HepG2 (cell line): ENCODE measurements at regions not wholly inside any gene's neighbourhood (a gene's known extent, or its start where the extent isn't known, plus 50 kb on each side); places are given as distances from the start of the nearest gene placed in this dataset.

Source experiments
- ATAC-seq: fragments of 200-7000 bp; cut with Tn5 transposase; 3 replicates; pipeline ENCODE4 v1.9.1; 2020; ENCODE audit warnings: mild to moderate bottlenecking, moderate library complexity
- BruUV-seq: library from RNA; stranded (reverse); fragments of 400-500 nt; replicated peaks from 2 replicates; lab custom pipeline; 2021; lab: Mats Ljungman, UMichigan
- CTCF ChIA-PET: fragments of 300-600 bp; formaldehyde crosslinking; extraction: SDS; loops from one replicate; lab custom pipeline; 2021; ENCODE audit warnings: low total read pairs, inconsistent platforms, low intra/inter-chr PET ratio; lab: Yijun Ruan, JAX
- POLR2A ChIA-PET: fragments of 350-600 bp; sonication (Branson Sonifier 250); formaldehyde crosslinking; loops from one replicate; lab custom pipeline; 2020; ENCODE audit warnings: antibody characterized with exemption, inconsistent platforms; lab: Yijun Ruan, JAX
- DNase-seq: peaks from one replicate; pipeline ENCODE4 v3.0.0-alpha.2; 2015; ENCODE audit warnings: low spot score
- FAIRE-seq: peaks from 3 replicates; lab custom pipeline; 2011; peaks lifted over from hg19 to GRCh38; lab: Jason Lieb, UNC
- H2AFZ ChIP-seq: one replicate; pipeline ENCODE4 v1.6.1; 2011; ENCODE audit warnings: low read length, inconsistent platforms
- H3K27ac ChIP-seq: fragments of 300-600 bp; 3 replicates; pipeline ENCODE4 v1.8.0; 2011; ENCODE audit warnings: mixed run types, mild to moderate bottlenecking, mixed read lengths, low read length, inconsistent platforms; ENCODE audit not compliant: insufficient read depth; ENCODE audit errors: extremely low read length
- H3K27me3 ChIP-seq, 2 experiments: fragments of 200-600 bp in 1 of 2; 2 replicates in 1 of 2; 3 replicates in 1 of 2; pipeline versions ENCODE4 v1.6.0 to v1.8.0; 2011; ENCODE audit warnings: low read length in 2 of 2, mild to moderate bottlenecking in 2 of 2, moderate library complexity in 2 of 2, inconsistent platforms in 1 of 2; ENCODE audit not compliant: insufficient read depth in 2 of 2, control insufficient read depth in 1 of 2
- H3K36me3 ChIP-seq, 2 experiments: fragments of 200-600 bp in 1 of 2; replicated peaks in 1 of 2; 2 replicates in 1 of 2; 3 replicates in 1 of 2; pipeline versions ENCODE4 v1.5.1 to v1.8.0; 2011; ENCODE audit warnings: low read length in 2 of 2, inconsistent platforms in 1 of 2; ENCODE audit not compliant: insufficient read depth in 2 of 2, control insufficient read depth in 1 of 2
- H3K4me1 ChIP-seq: 2 replicates; pipeline ENCODE4 v1.5.1; 2012; ENCODE audit warnings: low read length, inconsistent platforms; ENCODE audit not compliant: insufficient read depth
- H3K4me2 ChIP-seq: 2 replicates; pipeline ENCODE4 v1.6.0; 2011; ENCODE audit warnings: low read depth, low read length, inconsistent platforms
- H3K4me3 ChIP-seq, 3 experiments: fragments of 200-600 bp in 1 of 3; sonication (generic), shearing (Covaris generic) in 1 of 3; replicated peaks in 1 of 3; 2 replicates each; pipeline ENCODE4 v1.5.1; 2011 to 2016; ENCODE audit warnings: low read length in 3 of 3, inconsistent platforms in 2 of 3, low read depth in 2 of 3, mild to moderate bottlenecking in 2 of 3, control low read depth in 1 of 3, mixed read lengths in 1 of 3; ENCODE audit not compliant: insufficient read depth in 1 of 3
- H3K79me2 ChIP-seq: one replicate; pipeline ENCODE4 v1.6.1; 2011; ENCODE audit warnings: low read length, inconsistent platforms; ENCODE audit not compliant: insufficient read depth
- H3K9ac ChIP-seq: 2 replicates; pipeline ENCODE4 v1.6.0; 2011; ENCODE audit warnings: mild to moderate bottlenecking, low read depth, low read length, inconsistent platforms; ENCODE audit not compliant: insufficient read depth
- H3K9me3 ChIP-seq: 2 replicates; pipeline ENCODE4 v1.5.1; 2012; ENCODE audit warnings: mild to moderate bottlenecking, low read length
- H4K20me1 ChIP-seq: 2 replicates; pipeline ENCODE4 v1.6.0; 2011; ENCODE audit warnings: inconsistent platforms, mild to moderate bottlenecking, low read length, moderate library complexity; ENCODE audit not compliant: insufficient read depth
- ATF3 ChIP-seq: sonication (generic); formaldehyde crosslinking; IDR thresholded peaks from 2 replicates; pipeline ENCODE4 v1.4.0; 2020; ENCODE audit warnings: missing genetic modification reagents
- BORCS8-MEF2B ChIP-seq: sonication (generic); formaldehyde crosslinking; IDR thresholded peaks from 2 replicates; pipeline ENCODE4 v1.8.0; 2022; ENCODE audit warnings: mild to moderate bottlenecking, missing genetic modification reagents
- DRAP1 ChIP-seq: IDR thresholded peaks from 2 replicates; pipeline ENCODE4 v1.6.1; 2016; ENCODE audit warnings: missing genetic modification reagents, missing compliant biosample characterization
- FOSL1 ChIP-seq: sonication (generic); formaldehyde crosslinking; IDR thresholded peaks from 2 replicates; pipeline ENCODE4 v1.9.0; 2021; ENCODE audit warnings: missing genetic modification reagents, borderline replicate concordance
- HNRNPK ChIP-seq: fragments of 200-400 bp; formaldehyde crosslinking; IDR thresholded peaks from 2 replicates; pipeline ENCODE4 v1.6.1; 2018; ENCODE audit warnings: low read length, low read depth, moderate library complexity, mild to moderate bottlenecking; ENCODE audit not compliant: poor library complexity, severe bottlenecking
- SRSF9 ChIP-seq: fragments of 200-400 bp; formaldehyde crosslinking; IDR thresholded peaks from 2 replicates; pipeline ENCODE4 v1.6.1; 2018; ENCODE audit warnings: borderline replicate concordance, mild to moderate bottlenecking, low read depth, low read length; ENCODE audit not compliant: insufficient read depth, poor library complexity, severe bottlenecking
- TCF12 ChIP-seq, 2 experiments: fragments of 450-650 bp in 1 of 2; sonication (generic) in 1 of 2; formaldehyde crosslinking in 1 of 2; IDR thresholded peaks; 2 replicates each; pipeline versions ENCODE4 v1.6.1 to v1.8.0; 2017 to 2022; ENCODE audit warnings: antibody characterized with exemption in 1 of 2, mild to moderate bottlenecking in 1 of 2, missing genetic modification reagents in 1 of 2, moderate library complexity in 1 of 2
- ZNF225 ChIP-seq: sonication (generic); formaldehyde crosslinking; IDR thresholded peaks from 2 replicates; pipeline ENCODE4 v1.4.0; 2020; ENCODE audit warnings: mild to moderate bottlenecking, missing genetic modification reagents
- ZNF432 ChIP-seq: sonication (generic); formaldehyde crosslinking; IDR thresholded peaks from 2 replicates; pipeline ENCODE4 v1.5.0; 2020; ENCODE audit warnings: missing genetic modification reagents, mild to moderate bottlenecking, borderline replicate concordance
- ZNF468 ChIP-seq: sonication (generic); formaldehyde crosslinking; IDR thresholded peaks from 2 replicates; pipeline ENCODE4 v1.8.0; 2022; ENCODE audit warnings: mild to moderate bottlenecking, moderate library complexity, missing genetic modification reagents
- WGBS: methylation state at CpG from one replicate; pipeline ENCODE4 v1.1.6; 2017; ENCODE audit warnings: low lambda C conversion rate; 5-methylcytosine and 5-hydroxymethylcytosine counted together
- in situ Hi-C: cut with HindIII; loops from 2 replicates; pipeline ENCODE4 v1.10.0; 2017; ENCODE audit warnings: low pct_unique_long_range_greater_than_20kb; ENCODE audit not compliant: extremely low pct_ligation_motif_present
- intact Hi-C: fragments of 100-400 bp; cut with micrococcal nuclease; formaldehyde crosslinking; loops from one replicate; pipeline ENCODE4 v1.10.0; 2022; ENCODE audit not compliant: unreplicated experiment
- TF ChIP-seq, protein P1 (sequence below): sonication (generic); formaldehyde crosslinking; IDR thresholded peaks from 2 replicates; pipeline ENCODE4 v1.9.0; 2021; ENCODE audit warnings: missing genetic modification reagents, borderline replicate concordance
- TF ChIP-seq, protein P2 (sequence below): sonication (generic); formaldehyde crosslinking; conservative IDR thresholded peaks from 2 replicates; pipeline ENCODE4 v1.4.0; 2020; ENCODE audit warnings: missing genetic modification reagents

DNA sequence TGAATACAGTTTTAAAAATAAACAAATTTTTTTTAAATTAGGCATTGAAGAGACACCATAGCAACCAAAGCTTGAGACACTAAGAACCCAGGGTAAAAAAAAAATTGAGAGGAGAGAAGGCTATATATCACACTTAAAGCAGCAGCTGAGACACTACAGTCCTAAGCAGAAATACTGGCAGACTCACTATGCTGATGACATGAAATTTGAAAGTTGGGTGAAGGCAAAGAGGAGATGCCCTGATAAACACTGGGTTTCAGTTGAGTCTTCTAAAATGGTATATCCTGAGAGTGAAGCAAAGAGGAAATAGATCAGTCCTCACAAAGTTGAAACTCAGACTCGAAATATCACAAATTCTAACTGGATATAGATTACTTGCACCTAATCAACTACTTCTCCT is 419.9 kb upstream of the CDH9 start (continued):
- TF ChIP-seq TCF12 (IDR thresholded peaks at IDR 0.05): no peak
- no peak for TF ChIP-seq TCF12 (CRISPR knock-in tag; IDR thresholded peaks at IDR 0.05)

DNA sequence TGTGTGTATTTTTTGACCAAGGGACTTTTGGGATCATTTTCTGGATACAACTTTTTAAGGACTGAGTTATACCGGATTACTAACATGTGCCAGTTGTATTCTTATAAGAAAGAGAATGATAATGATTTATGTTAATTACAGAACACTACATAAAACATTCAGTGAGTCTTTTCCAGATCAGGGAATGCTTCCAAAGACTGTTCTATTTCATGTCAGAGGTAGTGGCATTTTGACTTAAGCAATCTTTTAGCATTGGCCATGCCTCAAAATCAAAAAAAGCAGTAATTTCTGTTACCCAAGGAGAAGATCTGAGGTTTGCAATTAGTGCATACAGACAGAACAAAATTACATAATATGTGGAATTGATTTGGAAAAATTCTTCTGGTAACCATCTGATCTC is 413.0 kb upstream of the CDH9 start:
- TF ChIP-seq FOSL1 (CRISPR knock-in tag): no peak
- no peak for TF ChIP-seq SRSF9
- TF ChIP-seq ZNF225 (CRISPR knock-in tag): no peak
- TF ChIP-seq BORCS8-MEF2B (CRISPR knock-in tag): no peak
- H3K27me3 ChIP-seq: no peaks in the 10 kb centered on the region
- no peaks in the 10 kb centered on the region for H3K36me3 ChIP-seq
- ATAC-seq (no peak), FAIRE-seq (no peak), DNase-seq (no peak)
- H4K20me1 ChIP-seq: no peaks in the 10 kb centered on the region
- BruUV-seq: no TSS peak
- no peak overlapping the region for H3K27ac ChIP-seq
- WGBS: 5% methylated on average over 1 of the region's 1 CpG
- CTCF ChIA-PET: no interaction called here
- H3K4me3 ChIP-seq: no peak overlapping the region
- H3K79me2 ChIP-seq: no peaks in the 10 kb centered on the region
- H3K9ac ChIP-seq: no peak overlapping the region
- no peaks in the 10 kb centered on the region for H3K4me1 ChIP-seq
- H3K4me2 ChIP-seq: no peak overlapping the region
- in situ Hi-C loops (no loop called here), intact Hi-C loops (no loop called here)
- POLR2A ChIA-PET: no interaction called here
- H2AFZ ChIP-seq: no peak overlapping the region
- H3K9me3 ChIP-seq: no peaks in the 10 kb centered on the region

DNA sequence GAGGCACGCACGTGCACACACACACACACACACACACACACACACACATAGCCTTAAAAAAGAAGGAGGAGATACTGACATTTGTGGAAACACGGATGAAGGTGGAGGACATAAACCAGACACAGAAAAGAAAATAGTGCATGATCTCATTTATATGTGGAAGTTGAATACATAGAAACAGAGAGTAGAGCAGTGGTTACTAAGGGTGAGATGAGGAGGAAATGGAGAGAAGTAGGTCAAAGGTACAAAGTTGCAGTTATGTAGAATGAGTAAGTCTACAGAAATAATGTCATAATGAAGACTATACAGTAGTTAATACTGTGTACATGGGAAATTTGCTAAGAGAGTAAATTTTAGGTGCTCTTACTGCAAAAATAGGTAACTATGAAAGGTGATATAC is 412.2 kb upstream of the CDH9 start:
- in situ Hi-C loops: no loop called here
- FAIRE-seq (no peak), DNase-seq (no peak), ATAC-seq (no peak)
- CTCF ChIA-PET: no interaction called here
- Histone ChIP-seq H4K20me1 (no peaks in the 10 kb centered on the region), H3K27me3 (no peaks in the 10 kb centered on the region), H2AFZ (no peak overlapping the region), H3K4me2 (no peak overlapping the region), H3K4me3 (no peak overlapping the region), H3K9me3 (no peaks in the 10 kb centered on the region), H3K27ac (no peak overlapping the region), H3K9ac (no peak overlapping the region), H3K79me2 (no peaks in the 10 kb centered on the region), H3K4me1 (no peaks in the 10 kb centered on the region), H3K36me3 (no peaks in the 10 kb centered on the region)
- TF ChIP-seq ZNF468 (no peak), DRAP1 (CRISPR knock-in tag) (no peak), HNRNPK (no peak), ATF3 (CRISPR knock-in tag) (no peak), ZNF432 (CRISPR knock-in tag) (no peak)
- TF ChIP-seq, protein P1, sequence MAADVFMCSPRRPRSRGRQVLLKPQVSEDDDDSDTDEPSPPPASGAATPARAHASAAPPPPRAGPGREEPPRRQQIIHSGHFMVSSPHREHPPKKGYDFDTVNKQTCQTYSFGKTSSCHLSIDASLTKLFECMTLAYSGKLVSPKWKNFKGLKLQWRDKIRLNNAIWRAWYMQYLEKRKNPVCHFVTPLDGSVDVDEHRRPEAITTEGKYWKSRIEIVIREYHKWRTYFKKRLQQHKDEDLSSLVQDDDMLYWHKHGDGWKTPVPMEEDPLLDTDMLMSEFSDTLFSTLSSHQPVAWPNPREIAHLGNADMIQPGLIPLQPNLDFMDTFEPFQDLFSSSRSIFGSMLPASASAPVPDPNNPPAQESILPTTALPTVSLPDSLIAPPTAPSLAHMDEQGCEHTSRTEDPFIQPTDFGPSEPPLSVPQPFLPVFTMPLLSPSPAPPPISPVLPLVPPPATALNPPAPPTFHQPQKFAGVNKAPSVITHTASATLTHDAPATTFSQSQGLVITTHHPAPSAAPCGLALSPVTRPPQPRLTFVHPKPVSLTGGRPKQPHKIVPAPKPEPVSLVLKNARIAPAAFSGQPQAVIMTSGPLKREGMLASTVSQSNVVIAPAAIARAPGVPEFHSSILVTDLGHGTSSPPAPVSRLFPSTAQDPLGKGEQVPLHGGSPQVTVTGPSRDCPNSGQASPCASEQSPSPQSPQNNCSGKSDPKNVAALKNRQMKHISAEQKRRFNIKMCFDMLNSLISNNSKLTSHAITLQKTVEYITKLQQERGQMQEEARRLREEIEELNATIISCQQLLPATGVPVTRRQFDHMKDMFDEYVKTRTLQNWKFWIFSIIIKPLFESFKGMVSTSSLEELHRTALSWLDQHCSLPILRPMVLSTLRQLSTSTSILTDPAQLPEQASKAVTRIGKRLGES: no peak
- TF ChIP-seq, protein P2, sequence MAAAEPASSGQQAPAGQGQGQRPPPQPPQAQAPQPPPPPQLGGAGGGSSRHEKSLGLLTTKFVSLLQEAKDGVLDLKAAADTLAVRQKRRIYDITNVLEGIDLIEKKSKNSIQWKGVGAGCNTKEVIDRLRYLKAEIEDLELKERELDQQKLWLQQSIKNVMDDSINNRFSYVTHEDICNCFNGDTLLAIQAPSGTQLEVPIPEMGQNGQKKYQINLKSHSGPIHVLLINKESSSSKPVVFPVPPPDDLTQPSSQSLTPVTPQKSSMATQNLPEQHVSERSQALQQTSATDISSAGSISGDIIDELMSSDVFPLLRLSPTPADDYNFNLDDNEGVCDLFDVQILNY (CRISPR knock-in tag): no peak
- 57% methylated on average over 3 of the region's 3 CpGs for WGBS
- BruUV-seq: no TSS peak
- intact Hi-C loops: no loop called here
- POLR2A ChIA-PET: no interaction called here
